Endothelial cell (in vitro differentiated cells): ENCODE measurements at regions not wholly inside any gene's neighbourhood (a gene's known extent, or its start where the extent isn't known, plus 50 kb on each side); places are given as distances from the start of the nearest gene placed in this dataset.
A peak's percentile ranks its signal among the peaks of the same experiment; 100 is the strongest.

Source experiments
- DNase-seq: peaks from one replicate; pipeline ENCODE4 v3.0.0; 2021; ENCODE audit warnings: low spot score
- H3K27ac Mint-ChIP-seq: one replicate; pipeline ENCODE4 v1.8.0; 2021; ENCODE audit warnings: mixed read lengths, inconsistent platforms; ENCODE audit not compliant: unreplicated experiment
- H3K27me3 Mint-ChIP-seq: one replicate; pipeline ENCODE4 v1.8.0; 2021; ENCODE audit warnings: mild to moderate bottlenecking, moderate library complexity, mixed read lengths, inconsistent platforms; ENCODE audit not compliant: unreplicated experiment
- H3K36me3 Mint-ChIP-seq: one replicate; pipeline ENCODE4 v1.8.0; 2021; ENCODE audit warnings: mild to moderate bottlenecking, low read depth, mixed read lengths, inconsistent platforms; ENCODE audit not compliant: unreplicated experiment
- H3K4me1 Mint-ChIP-seq: one replicate; pipeline ENCODE4 v1.8.0; 2021; ENCODE audit warnings: mild to moderate bottlenecking, mixed read lengths, inconsistent platforms; ENCODE audit not compliant: unreplicated experiment
- H3K4me3 Mint-ChIP-seq: one replicate; pipeline ENCODE4 v1.8.0; 2021; ENCODE audit warnings: mild to moderate bottlenecking, mixed read lengths, inconsistent platforms; ENCODE audit not compliant: unreplicated experiment
- H3K9me3 Mint-ChIP-seq: one replicate; pipeline ENCODE4 v1.8.0; 2021; ENCODE audit warnings: mixed read lengths, inconsistent platforms; ENCODE audit not compliant: unreplicated experiment
- CTCF ChIP-seq: fragments of 200-600 bp; sonication (generic); IDR thresholded peaks from one replicate; pipeline ENCODE4 v1.5.0; 2021; ENCODE audit warnings: antibody characterized with exemption; ENCODE audit not compliant: unreplicated experiment

GRCh38 chr5:2487152-2487763 is 264.2 kb downstream of the IRX2 start:
- TF ChIP-seq CTCF, result no peak

GRCh38 chr5:2486373-2486772 is 265.1 kb downstream of the IRX2 start:
- no peak for TF ChIP-seq CTCF
- H3K36me3 Mint-ChIP-seq, result no peaks in the 10 kb centered on the region
- H3K4me1 Mint-ChIP-seq, result no peaks in the 10 kb centered on the region
- no peak overlapping the region for H3K27ac Mint-ChIP-seq
- H3K27me3 Mint-ChIP-seq, result peaks cover 4% of the 10 kb centered on the region
- DNase-seq, result no peak
- peaks cover 18% of the 10 kb centered on the region for H3K9me3 Mint-ChIP-seq
- H3K4me3 Mint-ChIP-seq, result no peak overlapping the region

More at GRCh38 chr5:2487152-2487763, 264.2 kb downstream of the IRX2 start:
- peaks cover 20% of the 10 kb centered on the region for H3K9me3 Mint-ChIP-seq
- H3K4me1 Mint-ChIP-seq, result no peaks in the 10 kb centered on the region
- no peaks in the 10 kb centered on the region for H3K36me3 Mint-ChIP-seq
- no peak overlapping the region for H3K4me3 Mint-ChIP-seq
- DNase-seq, result no peak
- H3K27me3 Mint-ChIP-seq, result peaks cover 4% of the 10 kb centered on the region
- no peak overlapping the region for H3K27ac Mint-ChIP-seq

- peaks cover 14% of the 10 kb centered on the region for H3K9me3 Mint-ChIP-seq
- H3K36me3 Mint-ChIP-seq, result no peaks in the 10 kb centered on the region
- no peak overlapping the region for H3K27ac Mint-ChIP-seq
- no peaks in the 10 kb centered on the region for H3K4me1 Mint-ChIP-seq
- no peak for TF ChIP-seq CTCF
- H3K27me3 Mint-ChIP-seq, result peaks cover 4% of the 10 kb centered on the region
- H3K4me3 Mint-ChIP-seq, result no peak overlapping the region
- DNase-seq, result no peak
Measured at GRCh38 chr5:2482778-2483177, 268.7 kb downstream of the IRX2 start.

GRCh38 chr5:2480871-2481270 is 270.6 kb downstream of the IRX2 start:
- H3K27ac Mint-ChIP-seq, result no peak overlapping the region
- H3K4me1 Mint-ChIP-seq, result no peaks in the 10 kb centered on the region
- no peak for TF ChIP-seq CTCF
- no peaks in the 10 kb centered on the region for H3K36me3 Mint-ChIP-seq
- no peak for DNase-seq
- no peaks in the 10 kb centered on the region for H3K27me3 Mint-ChIP-seq
- peaks cover 8% of the 10 kb centered on the region for H3K9me3 Mint-ChIP-seq
- no peak overlapping the region for H3K4me3 Mint-ChIP-seq

GRCh38 chr5:2475902-2476301 is 275.6 kb downstream of the IRX2 start:
- H3K4me1 Mint-ChIP-seq, result no peaks in the 10 kb centered on the region

More at GRCh38 chr5:2475902-2476301, 275.6 kb downstream of the IRX2 start:
- no peak overlapping the region for H3K27ac Mint-ChIP-seq
- TF ChIP-seq CTCF, result peak; percentile 14
- no peak overlapping the region for H3K4me3 Mint-ChIP-seq
- DNase-seq, result no peak
- H3K9me3 Mint-ChIP-seq, result peaks cover 5% of the 10 kb centered on the region
- no peaks in the 10 kb centered on the region for H3K36me3 Mint-ChIP-seq
- H3K27me3 Mint-ChIP-seq, result no peaks in the 10 kb centered on the region
